GM12872 (cell line): ENCODE measurements at regions not wholly inside any gene's neighbourhood (a gene's known extent, or its start where the extent isn't known, plus 50 kb on each side); places are given as distances from the start of the nearest gene placed in this dataset.

Experiments used
- CTCF ChIP-seq: IDR thresholded peaks from 3 replicates; pipeline ENCODE4 v1.5.1; 2011; ENCODE audit warnings: low read depth, mild to moderate bottlenecking, low read length, moderate library complexity; ENCODE audit not compliant: insufficient read depth

- TF ChIP-seq CTCF = no peak
Observed at GRCh38 chr9:29212397-29213387, 1639.4 kb upstream of the C9orf72 start.

GRCh38 chr9:29213417-29214153 is 1640.3 kb upstream of the C9orf72 start, which contains the start of gene LINGO2:
Gene LINGO2 (minus strand): TSS chr9:29213601.
- TF ChIP-seq CTCF = no peak

GRCh38 chr9:29214154-29214689 is 1640.9 kb upstream of the C9orf72 start:
- no peak for TF ChIP-seq CTCF

GRCh38 chr9:29214690-29215253 is 1641.5 kb upstream of the C9orf72 start:
- no peak for TF ChIP-seq CTCF

GRCh38 chr9:29217966-29218365 is 1644.7 kb upstream of the C9orf72 start:
- no peak for TF ChIP-seq CTCF

- TF ChIP-seq CTCF = no peak
Observed at GRCh38 chr9:29220596-29221251, 1647.4 kb upstream of the C9orf72 start.

- no peak for TF ChIP-seq CTCF
Observed at GRCh38 chr9:29228558-29228957, 1655.3 kb upstream of the C9orf72 start.
